GM21737 (cell line): ENCODE measurements at regions not wholly inside any gene's neighbourhood (a gene's known extent, or its start where the extent isn't known, plus 50 kb on each side); places are given as distances from the start of the nearest gene placed in this dataset.
"Not testable (repeated sequence)": the region's sequence is repeated elsewhere in the genome, so short reads cannot be mapped to it uniquely, and the experiment has no call there.

Experiments used
- ATAC-seq: cut with Tn5 transposase; IDR thresholded peaks from one replicate; pipeline ENCODE4 v1.9.1; 2021; ENCODE audit warnings: mild to moderate bottlenecking, moderate library complexity; ENCODE audit not compliant: unreplicated experiment

DNA sequence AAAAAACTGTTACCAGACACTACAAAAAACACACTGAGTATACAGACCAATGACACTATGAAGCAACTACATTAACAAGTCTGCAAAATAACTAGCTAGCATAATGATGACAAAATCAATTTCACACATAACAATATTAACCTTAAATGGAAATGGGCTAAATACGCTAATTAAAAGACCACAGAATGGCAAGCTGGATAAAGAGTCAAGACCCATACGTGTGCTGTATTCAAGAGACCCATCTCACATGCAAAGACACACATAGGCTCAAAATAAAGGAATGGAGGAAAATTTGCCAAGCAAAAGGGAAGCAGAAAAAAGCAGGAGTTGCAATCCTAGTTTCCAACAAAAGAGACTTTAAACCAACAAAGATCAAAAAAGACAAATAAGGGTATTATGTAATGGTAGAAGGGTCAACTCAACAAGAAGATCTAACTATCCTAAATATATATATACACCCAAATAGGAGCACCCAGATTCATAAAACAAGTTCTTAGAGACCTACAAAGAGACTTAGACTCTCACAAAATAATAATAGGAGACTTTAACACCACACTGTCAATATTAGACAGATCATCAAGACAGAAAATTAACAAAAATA is 158.6 kb downstream of the ALDH8A1 start:
- ATAC-seq, result not testable (repeated sequence)

- ATAC-seq, result no peak
Observed at GRCh38 chr6:134787261-134787877, 162.5 kb downstream of the ALDH8A1 start.

- ATAC-seq, result no peak
Observed at GRCh38 chr6:134784336-134784735, 165.6 kb downstream of the ALDH8A1 start.

DNA sequence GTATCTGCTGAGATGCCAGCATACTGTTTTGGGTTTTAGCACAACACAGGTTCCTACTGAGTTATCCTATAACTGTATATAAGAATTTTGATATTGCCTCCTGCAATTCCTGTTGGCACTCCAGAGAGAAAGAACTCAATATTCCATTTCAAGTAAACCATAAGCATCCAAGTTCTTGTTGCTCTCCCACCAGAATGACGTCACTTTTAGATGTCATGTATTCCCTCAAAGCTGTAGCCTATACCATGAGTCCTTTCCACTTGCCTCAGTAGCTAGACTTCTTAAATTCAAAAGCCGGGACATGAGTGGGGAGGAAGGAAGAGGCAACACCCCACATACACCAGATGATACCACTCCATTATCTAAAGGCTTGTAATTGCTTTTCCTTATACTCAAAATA is 171.5 kb downstream of the ALDH8A1 start:
- ATAC-seq, result no peak

DNA sequence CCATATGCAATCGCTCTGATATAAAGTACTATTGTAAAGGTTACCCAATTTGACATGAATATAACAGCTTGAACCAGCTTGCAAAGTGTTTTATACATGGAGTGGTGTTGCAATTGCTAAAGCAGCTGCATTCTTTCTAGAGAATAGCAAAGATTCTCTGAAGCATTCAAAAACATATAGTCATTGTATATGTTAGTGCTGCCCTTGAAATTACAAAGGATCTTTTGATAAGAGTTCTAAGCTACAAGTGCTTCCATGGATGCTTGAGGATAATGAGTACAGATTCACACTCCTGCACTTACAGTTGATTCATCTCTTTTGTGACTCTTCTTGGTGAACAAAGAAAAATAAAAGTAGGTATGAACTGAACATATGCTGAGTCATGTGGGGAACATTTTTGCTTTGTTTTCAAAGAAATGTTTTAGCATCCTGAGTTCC is 175.7 kb downstream of the ALDH8A1 start:
- ATAC-seq, result no peak

- ATAC-seq, result no peak
Observed at GRCh38 chr6:134772671-134773360, 177.1 kb downstream of the ALDH8A1 start.

DNA sequence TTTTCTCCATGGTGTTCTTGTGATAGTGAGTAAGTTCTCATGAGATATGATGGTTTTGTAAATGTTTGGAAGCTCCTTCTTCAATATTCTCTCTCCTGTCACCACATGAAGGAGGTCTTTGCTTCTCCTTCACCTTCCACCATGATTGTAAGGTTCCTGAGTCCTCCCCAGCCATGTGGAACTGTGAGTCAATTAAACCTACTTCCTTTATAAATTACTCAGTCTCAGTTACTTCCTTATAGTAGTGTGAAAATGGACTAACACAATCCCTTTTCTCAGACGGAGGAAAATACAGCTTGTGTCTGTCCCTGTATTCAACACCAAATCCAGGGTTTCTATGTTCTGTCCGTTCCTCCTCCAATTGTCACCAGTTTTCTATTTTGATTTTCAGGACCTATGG is 181.0 kb downstream of the ALDH8A1 start:
- ATAC-seq, result no peak

DNA sequence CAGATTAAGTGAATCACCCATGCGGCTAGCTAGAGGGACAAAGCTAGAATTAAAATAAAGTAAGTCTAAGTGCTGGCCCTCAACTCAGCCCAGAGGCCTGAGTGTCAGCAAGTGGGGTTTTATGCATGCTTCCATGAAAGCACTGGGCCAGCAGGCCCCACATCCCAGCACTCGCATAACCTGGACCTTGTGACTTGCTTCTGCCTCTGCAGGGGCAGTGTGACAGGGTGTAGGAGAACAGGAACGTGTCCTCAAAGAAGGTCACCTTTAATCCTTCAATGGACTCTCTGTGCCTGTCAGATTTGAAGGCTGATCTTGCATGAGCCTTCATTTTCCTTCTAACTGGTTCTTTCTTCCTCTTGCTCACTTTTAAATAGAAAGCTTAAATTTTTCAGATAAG is 183.4 kb downstream of the ALDH8A1 start:
- no peak for ATAC-seq

GRCh38 chr6:134764741-134765140 is 185.2 kb downstream of the ALDH8A1 start:
- ATAC-seq, result no peak

DNA sequence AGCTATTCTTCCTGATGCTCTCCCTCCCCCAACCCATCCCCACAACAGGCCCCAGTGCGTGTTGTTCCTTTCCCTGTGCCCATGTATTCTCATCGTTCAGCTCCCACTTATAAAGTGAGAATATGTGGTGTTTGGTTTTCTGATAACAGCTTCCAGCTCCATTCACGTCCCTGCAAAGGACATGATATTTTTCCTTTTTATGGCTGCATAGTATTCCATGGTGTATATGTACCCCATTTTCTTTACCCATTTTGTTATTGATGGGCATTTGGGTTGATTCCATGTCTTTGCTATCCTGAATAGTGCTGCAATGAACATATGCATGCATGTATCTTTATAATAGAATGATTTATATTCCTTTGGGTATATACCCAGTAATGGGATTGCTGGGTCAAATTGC is 186.3 kb downstream of the ALDH8A1 start:
- not testable (repeated sequence) for ATAC-seq

DNA sequence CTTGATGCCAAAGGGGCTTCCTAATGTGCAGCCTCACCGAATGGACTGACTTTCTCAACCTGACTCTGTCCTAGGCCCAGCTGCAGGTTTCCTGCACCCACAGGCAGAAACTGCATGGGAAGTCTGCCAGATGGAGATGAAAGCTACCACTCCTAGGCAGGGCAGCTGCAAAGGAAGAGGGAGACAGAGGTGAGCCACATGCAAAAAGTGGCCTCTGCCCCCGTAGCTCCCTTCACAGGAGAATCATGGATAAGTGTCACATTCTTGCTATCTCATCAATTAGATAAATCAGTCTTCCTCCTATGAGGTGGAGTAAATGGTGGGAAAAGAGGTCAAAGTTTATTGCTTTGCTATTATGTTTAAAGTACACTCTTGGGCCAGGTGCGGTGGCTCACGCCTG is 191.3 kb downstream of the ALDH8A1 start:
- ATAC-seq, result no peak

GRCh38 chr6:134757911-134758361 is 192.0 kb downstream of the ALDH8A1 start:
- no peak for ATAC-seq

GRCh38 chr6:134756374-134757025 is 193.4 kb downstream of the ALDH8A1 start:
- no peak for ATAC-seq

DNA sequence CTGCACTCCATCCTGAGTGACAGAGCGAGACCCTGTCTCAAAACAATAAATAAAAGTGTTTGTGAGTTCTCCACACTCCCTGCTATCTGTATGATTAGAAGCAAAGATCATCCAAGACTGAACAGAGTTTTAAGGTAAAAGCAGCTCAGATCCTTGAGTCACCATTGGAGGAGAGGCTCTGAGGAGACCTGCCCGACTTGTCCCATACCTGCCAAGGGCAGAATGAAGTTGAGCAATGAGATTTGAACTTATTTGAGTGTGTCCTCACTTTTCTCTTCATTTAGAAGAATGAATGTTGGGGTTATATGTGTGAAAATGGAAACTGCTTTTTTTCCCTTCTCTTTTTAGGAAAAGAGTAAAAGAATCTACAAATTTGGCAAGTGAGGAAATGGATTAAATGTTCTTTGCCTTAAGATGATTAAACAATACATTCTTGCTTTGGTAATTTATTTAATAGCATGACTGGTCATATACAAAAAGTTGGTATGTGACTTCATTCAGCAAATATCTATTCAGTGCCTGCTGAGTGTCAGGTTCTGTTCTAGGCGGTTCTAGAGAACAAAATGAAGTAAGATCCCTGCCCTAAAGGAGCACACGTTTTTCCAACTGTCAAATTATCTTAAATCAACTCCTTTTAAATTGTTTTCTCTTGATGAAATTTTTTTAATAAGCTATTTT is 195.7 kb downstream of the ALDH8A1 start:
- no peak for ATAC-seq

DNA sequence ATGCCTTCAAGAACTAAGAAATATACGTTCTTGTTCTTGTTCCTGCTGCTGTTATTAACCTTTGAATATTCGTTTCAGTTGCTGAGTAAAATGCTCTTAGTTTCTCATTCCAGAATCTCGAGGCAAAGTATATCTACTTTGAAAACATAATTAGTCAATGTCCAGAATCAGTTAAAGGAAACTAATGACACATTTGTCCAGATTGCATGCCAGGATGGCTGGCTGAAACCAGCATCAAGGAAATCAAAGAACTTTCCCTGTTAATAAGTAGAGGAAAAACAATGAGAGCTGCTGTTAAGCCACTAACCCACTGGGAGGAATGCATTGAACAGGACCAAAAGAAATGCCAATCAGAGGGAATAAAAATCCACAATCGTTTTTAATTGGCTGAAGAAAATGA is 196.9 kb downstream of the ALDH8A1 start:
- no peak for ATAC-seq

GRCh38 chr6:134752445-134752844 is 197.5 kb downstream of the ALDH8A1 start:
- ATAC-seq, result no peak

GRCh38 chr6:134750669-134751068 is 199.2 kb downstream of the ALDH8A1 start:
- no peak for ATAC-seq

GRCh38 chr6:134748484-134748883 is 201.4 kb downstream of the ALDH8A1 start:
- ATAC-seq, result no peak

DNA sequence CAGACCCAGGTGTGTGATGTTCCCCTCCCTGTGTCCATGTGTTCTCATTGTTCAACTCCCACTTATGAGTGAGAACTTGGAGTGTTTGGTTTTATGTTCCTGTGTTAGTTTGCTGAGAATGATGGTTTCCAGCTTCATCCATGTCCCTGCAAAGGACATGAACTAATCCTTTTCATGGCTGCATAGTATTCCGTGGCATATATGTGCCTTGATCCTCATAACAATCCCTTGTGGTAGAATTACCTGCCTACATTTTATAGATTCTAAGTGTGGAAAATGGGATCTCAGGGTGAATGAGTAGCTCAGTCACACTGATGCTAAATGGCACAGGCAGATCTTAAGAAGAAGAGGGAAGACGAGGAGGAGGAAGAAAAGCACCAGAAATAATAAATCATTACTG is 202.7 kb downstream of the ALDH8A1 start:
- ATAC-seq, result not testable (repeated sequence)

GRCh38 chr6:134746140-134746539 is 203.8 kb downstream of the ALDH8A1 start:
- no peak for ATAC-seq

GRCh38 chr6:134745192-134745591 is 204.7 kb downstream of the ALDH8A1 start:
- not testable (repeated sequence) for ATAC-seq
